Ectodermal cell (in vitro differentiated cells): ENCODE measurements at regions not wholly inside any gene's neighbourhood (a gene's known extent, or its start where the extent isn't known, plus 50 kb on each side); places are given as distances from the start of the nearest gene placed in this dataset.
"Not testable (repeated sequence)": the region's sequence is repeated elsewhere in the genome, so short reads cannot be mapped to it uniquely, and the experiment has no call there.

ENCODE experiments used
- H3K27ac ChIP-seq: 2 replicates; pipeline ENCODE4 v1.7.0; 2013; ENCODE audit warnings: mild to moderate bottlenecking, low read depth, low read length; ENCODE audit not compliant: insufficient read depth, poor library complexity, severe bottlenecking
- H3K27me3 ChIP-seq: 2 replicates; pipeline ENCODE4 v1.7.0; 2013; ENCODE audit warnings: mild to moderate bottlenecking, low read length; ENCODE audit not compliant: insufficient read depth, control insufficient read depth, poor library complexity, severe bottlenecking
- H3K36me3 ChIP-seq: one replicate; pipeline ENCODE4 v1.7.0; 2013; ENCODE audit warnings: low read length; ENCODE audit not compliant: control insufficient read depth, insufficient read depth
- H3K4me1 ChIP-seq: one replicate; pipeline ENCODE4 v1.7.0; 2013; ENCODE audit warnings: low read length; ENCODE audit not compliant: control insufficient read depth, insufficient read depth
- H3K4me3 ChIP-seq: 2 replicates; pipeline ENCODE4 v1.7.0; 2013; ENCODE audit warnings: low read depth, low read length, control low read depth; ENCODE audit not compliant: insufficient read depth
- H3K9me3 ChIP-seq: 2 replicates; pipeline ENCODE4 v1.7.0; 2013; ENCODE audit warnings: mild to moderate bottlenecking, low read length, moderate library complexity; ENCODE audit not compliant: control insufficient read depth
- WGBS, 2 experiments: methylation state at CpG; one replicate each; pipeline ENCODE4 v1.1.7; 2013; ENCODE audit warnings: missing lambda C conversion rate in 2 of 2; 5-methylcytosine and 5-hydroxymethylcytosine counted together

GRCh38 chr19:13632164-13632563, 125.9 kb upstream of the CACNA1A start:
- not testable (repeated sequence) for H3K27me3 ChIP-seq, H3K27ac ChIP-seq, H3K9me3 ChIP-seq, H3K4me3 ChIP-seq, H3K36me3 ChIP-seq
- H3K4me1 ChIP-seq: peaks cover 14% of the 10 kb centered on the region
- WGBS, 2 experiments: 90 to 93% methylated on average over 4 to 5 of the region's 7 CpGs

GRCh38 chr19:13629687-13630357, 123.5 kb upstream of the CACNA1A start:
- peaks cover 14% of the 10 kb centered on the region for H3K4me1 ChIP-seq
- WGBS, 2 experiments: 92 to 95% methylated on average over 6 of the region's 6 CpGs
- H3K4me3 ChIP-seq: no peak overlapping the region
- H3K27ac ChIP-seq: no peak overlapping the region
- no peaks in the 10 kb centered on the region for H3K27me3 ChIP-seq
- H3K36me3 ChIP-seq: no peaks in the 10 kb centered on the region
- no peaks in the 10 kb centered on the region for H3K9me3 ChIP-seq

GRCh38 chr19:13627531-13627930, 121.3 kb upstream of the CACNA1A start:
- 79 to 93% methylated on average over 5 of the region's 5 CpGs for WGBS, 2 experiments
- Histone ChIP-seq H3K27me3 (peaks cover 9% of the 10 kb centered on the region), H3K36me3 (no peaks in the 10 kb centered on the region), H3K4me3 (no peak overlapping the region), H3K4me1 (peaks cover 18% of the 10 kb centered on the region), H3K27ac (no peak overlapping the region), H3K9me3 (no peaks in the 10 kb centered on the region)

- no peak overlapping the region for H3K27ac ChIP-seq
Observed at GRCh38 chr19:13623716-13624710, 117.7 kb upstream of the CACNA1A start.

GRCh38 chr19:13622766-13623715, 116.8 kb upstream of the CACNA1A start:
- no peak overlapping the region for H3K27ac ChIP-seq
- peaks cover 9% of the 10 kb centered on the region for H3K27me3 ChIP-seq
- H3K4me1 ChIP-seq: peaks cover 21% of the 10 kb centered on the region
- no peak overlapping the region for H3K4me3 ChIP-seq
- H3K36me3 ChIP-seq: no peaks in the 10 kb centered on the region
- WGBS, 2 experiments: 40 to 49% methylated on average over 17 to 18 of the region's 18 CpGs
- no peaks in the 10 kb centered on the region for H3K9me3 ChIP-seq

More at GRCh38 chr19:13623716-13624710, 117.7 kb upstream of the CACNA1A start:
- Histone ChIP-seq H3K36me3 (no peaks in the 10 kb centered on the region), H3K27me3 (peaks cover 9% of the 10 kb centered on the region), H3K4me3 (no peak overlapping the region), H3K9me3 (no peaks in the 10 kb centered on the region), H3K4me1 (peaks cover 21% of the 10 kb centered on the region)
- WGBS, 2 experiments: 48 to 53% methylated on average over 22 to 26 of the region's 28 CpGs

GRCh38 chr19:13621413-13621812, 115.1 kb upstream of the CACNA1A start:
- WGBS, 2 experiments: 64 to 69% methylated on average over 6 of the region's 6 CpGs

GRCh38 chr19:13619203-13619632, 112.9 kb upstream of the CACNA1A start:
- Histone ChIP-seq H3K9me3 (no peaks in the 10 kb centered on the region), H3K36me3 (no peaks in the 10 kb centered on the region), H3K27me3 (peaks cover 9% of the 10 kb centered on the region), H3K27ac (no peak overlapping the region), H3K4me1 (peaks cover 20% of the 10 kb centered on the region), H3K4me3 (no peak overlapping the region)

More at GRCh38 chr19:13621413-13621812, 115.1 kb upstream of the CACNA1A start:
- no peaks in the 10 kb centered on the region for H3K9me3 ChIP-seq
- peaks cover 9% of the 10 kb centered on the region for H3K27me3 ChIP-seq
- no peaks in the 10 kb centered on the region for H3K36me3 ChIP-seq
- H3K4me1 ChIP-seq: peaks cover 21% of the 10 kb centered on the region
- H3K4me3 ChIP-seq: no peak overlapping the region
- H3K27ac ChIP-seq: no peak overlapping the region

- H3K36me3 ChIP-seq: no peaks in the 10 kb centered on the region
- no peak overlapping the region for H3K27ac ChIP-seq
- 87% methylated on average over 9 of the region's 9 CpGs for WGBS, 2 experiments
- H3K9me3 ChIP-seq: no peaks in the 10 kb centered on the region
- no peaks in the 10 kb centered on the region for H3K4me1 ChIP-seq
- no peaks in the 10 kb centered on the region for H3K27me3 ChIP-seq
- H3K4me3 ChIP-seq: no peak overlapping the region
Observed at GRCh38 chr19:13615890-13616289, 109.6 kb upstream of the CACNA1A start.

GRCh38 chr19:13613447-13613846, 107.2 kb upstream of the CACNA1A start:
- no peaks in the 10 kb centered on the region for H3K36me3 ChIP-seq
- no peaks in the 10 kb centered on the region for H3K4me1 ChIP-seq
- H3K4me3 ChIP-seq: no peak overlapping the region
- H3K27me3 ChIP-seq: no peaks in the 10 kb centered on the region
- no peak overlapping the region for H3K27ac ChIP-seq
- WGBS, 2 experiments: 93% methylated on average over 13 of the region's 13 CpGs
- no peaks in the 10 kb centered on the region for H3K9me3 ChIP-seq
